OCI-LY1 (cell line): ENCODE measurements at regions not wholly inside any gene's neighbourhood (a gene's known extent, or its start where the extent isn't known, plus 50 kb on each side); places are given as distances from the start of the nearest gene placed in this dataset.

Experiments used
- H2AFZ ChIP-seq: fragments of 200-600 bp; sonication (generic), shearing (Covaris generic); 2 replicates; pipeline ENCODE4 v1.6.0; 2014; ENCODE audit warnings: antibody characterized with exemption, mild to moderate bottlenecking, low read length
- H3F3A ChIP-seq: fragments of 200-600 bp; sonication (generic), shearing (Covaris generic); 2 replicates; pipeline ENCODE4 v1.6.0; 2014; ENCODE audit warnings: mild to moderate bottlenecking, antibody characterized with exemption, low read length, moderate library complexity; ENCODE audit not compliant: insufficient read depth
- H3K27ac ChIP-seq: fragments of 200-600 bp; sonication (generic); 2 replicates; pipeline ENCODE4 v1.5.1; 2014; ENCODE audit warnings: low read length, mixed run types, mild to moderate bottlenecking, low read depth; ENCODE audit not compliant: poor library complexity, severe bottlenecking
- H3K27me3 ChIP-seq: fragments of 200-600 bp; sonication (generic); 2 replicates; pipeline ENCODE4 v1.6.0; 2014; ENCODE audit warnings: antibody characterized with exemption, mild to moderate bottlenecking, low read length, moderate library complexity; ENCODE audit not compliant: insufficient read depth
- H3K36me3 ChIP-seq: fragments of 200-600 bp; sonication (generic); 2 replicates; pipeline ENCODE4 v1.6.1; 2014; ENCODE audit warnings: mild to moderate bottlenecking, antibody characterized with exemption, low read length, moderate library complexity, mixed read lengths; ENCODE audit not compliant: insufficient read depth
- H3K4me1 ChIP-seq: fragments of 200-600 bp; sonication (generic); 2 replicates; pipeline ENCODE4 v1.5.1; 2014; ENCODE audit warnings: mild to moderate bottlenecking, low read length, moderate library complexity; ENCODE audit not compliant: insufficient read depth, severe bottlenecking
- H3K4me2 ChIP-seq: fragments of 200-600 bp; sonication (generic), shearing (Covaris generic); 2 replicates; pipeline ENCODE4 v1.6.1; 2014; ENCODE audit warnings: low read length
- H3K4me3 ChIP-seq: fragments of 200-600 bp; sonication (generic); 2 replicates; pipeline ENCODE4 v1.5.1; 2014; ENCODE audit warnings: low read length, low read depth, mild to moderate bottlenecking, mixed read lengths; ENCODE audit not compliant: poor library complexity, severe bottlenecking
- H3K79me2 ChIP-seq: fragments of 200-600 bp; shearing (Covaris generic); 2 replicates; pipeline ENCODE4 v1.6.1; 2016; ENCODE audit warnings: mixed run types, low read length, mixed read lengths; ENCODE audit not compliant: insufficient read depth
- H3K9ac ChIP-seq: fragments of 200-600 bp; sonication (generic), shearing (Covaris generic); 2 replicates; pipeline ENCODE4 v1.6.1; 2014; ENCODE audit warnings: mild to moderate bottlenecking, low read length, mixed read lengths
- H3K9me2 ChIP-seq: fragments of 200-600 bp; sonication (generic), shearing (Covaris generic); 2 replicates; pipeline ENCODE4 v1.6.1; 2014; ENCODE audit warnings: low read depth, mild to moderate bottlenecking, low read length, mixed read lengths
- H3K9me3 ChIP-seq: fragments of 200-600 bp; shearing (Covaris generic); 2 replicates; pipeline ENCODE4 v1.6.1; 2014; ENCODE audit warnings: low read length, mixed read lengths
- H4K20me1 ChIP-seq: fragments of 200-600 bp; sonication (generic), shearing (Covaris generic); 2 replicates; pipeline ENCODE4 v1.6.0; 2016; ENCODE audit warnings: mild to moderate bottlenecking, low read length; ENCODE audit not compliant: insufficient read depth
- CTCF ChIP-seq: fragments of 200-600 bp; sonication (generic), shearing (Covaris generic); IDR thresholded peaks from 2 replicates; pipeline ENCODE4 v1.5.1; 2017; ENCODE audit warnings: mild to moderate bottlenecking, antibody characterized with exemption, low read length, moderate library complexity, mixed read lengths
- EZH2 ChIP-seq: fragments of 200-600 bp; sonication (generic), shearing (Covaris generic); IDR thresholded peaks from 2 replicates; pipeline ENCODE4 v1.8.0; 2017; ENCODE audit warnings: borderline replicate concordance, mixed run types, mild to moderate bottlenecking, antibody characterized with exemption, low read length, moderate library complexity, mixed read lengths

- Histone ChIP-seq H2AFZ (no peak overlapping the region), H3K9me3 (no peaks in the 10 kb centered on the region), H3K27ac (no peak overlapping the region), H3K4me1 (no peaks in the 10 kb centered on the region), H4K20me1 (no peaks in the 10 kb centered on the region), H3K9ac (no peak overlapping the region), H3K36me3 (no peaks in the 10 kb centered on the region), H3K79me2 (no peaks in the 10 kb centered on the region), H3K9me2 (no peaks in the 10 kb centered on the region), H3F3A (no peaks in the 10 kb centered on the region), H3K4me3 (no peak overlapping the region), H3K27me3 (no peaks in the 10 kb centered on the region), H3K4me2 (no peak overlapping the region)
- TF ChIP-seq EZH2 (no peak), CTCF (no peak)
Observed at GRCh38 chr11:92388380-92388779, 163.8 kb downstream of the FAT3 start.

GRCh38 chr11:92390783-92391182 lies 166.2 kb downstream of the FAT3 start:
- Histone ChIP-seq H2AFZ (no peak overlapping the region), H3K4me3 (no peak overlapping the region), H3K9ac (no peak overlapping the region), H3K9me2 (no peaks in the 10 kb centered on the region), H4K20me1 (no peaks in the 10 kb centered on the region), H3K4me2 (no peak overlapping the region), H3K79me2 (no peaks in the 10 kb centered on the region), H3K27ac (no peak overlapping the region), H3F3A (no peaks in the 10 kb centered on the region), H3K36me3 (no peaks in the 10 kb centered on the region), H3K27me3 (no peaks in the 10 kb centered on the region), H3K4me1 (no peaks in the 10 kb centered on the region), H3K9me3 (no peaks in the 10 kb centered on the region)
- TF ChIP-seq EZH2, result no peak
- no peak for TF ChIP-seq CTCF

- Histone ChIP-seq H3K4me2 (no peak overlapping the region), H4K20me1 (no peaks in the 10 kb centered on the region), H3K79me2 (no peaks in the 10 kb centered on the region), H3F3A (no peaks in the 10 kb centered on the region), H3K27ac (no peak overlapping the region), H3K27me3 (no peaks in the 10 kb centered on the region), H3K9me2 (no peaks in the 10 kb centered on the region), H2AFZ (no peak overlapping the region), H3K36me3 (no peaks in the 10 kb centered on the region), H3K9me3 (no peaks in the 10 kb centered on the region), H3K9ac (no peak overlapping the region), H3K4me3 (no peak overlapping the region), H3K4me1 (no peaks in the 10 kb centered on the region)
- TF ChIP-seq CTCF (no peak), EZH2 (no peak)
Observed at GRCh38 chr11:92391364-92391763, 166.7 kb downstream of the FAT3 start.
